Activated T-cell treated with anti-CD3 and anti-CD28 coated beads, Interleukin-2, amount 50 U/mL, for 24 hours (primary cell): ENCODE measurements at regions not wholly inside any gene's neighbourhood (a gene's known extent, or its start where the extent isn't known, plus 50 kb on each side); places are given as distances from the start of the nearest gene placed in this dataset.

Source experiments
- DNase-seq: peaks from one replicate; pipeline ENCODE4 v3.0.0-alpha.2; 2020
- H3K27ac Mint-ChIP-seq: 2 replicates; pipeline ENCODE4 v1.8.0; 2020; ENCODE audit warnings: mild to moderate bottlenecking, mixed read lengths
- H3K27me3 Mint-ChIP-seq: 2 replicates; pipeline ENCODE4 v1.8.0; 2020; ENCODE audit warnings: mixed read lengths
- H3K36me3 Mint-ChIP-seq: 2 replicates; pipeline ENCODE4 v1.8.0; 2020; ENCODE audit warnings: low read depth, mixed read lengths
- H3K4me1 Mint-ChIP-seq: 2 replicates; pipeline ENCODE4 v1.8.0; 2020; ENCODE audit warnings: low read depth, mixed read lengths
- H3K4me3 Mint-ChIP-seq: 2 replicates; pipeline ENCODE4 v1.8.0; 2020; ENCODE audit warnings: mild to moderate bottlenecking, moderate library complexity, mixed read lengths
- H3K9me3 Mint-ChIP-seq: 2 replicates; pipeline ENCODE4 v1.8.0; 2020; ENCODE audit warnings: mixed read lengths

GRCh38 chr12:74985293-74985985 lies 224.2 kb downstream of the KCNC2 start:
- Mint-ChIP-seq H3K27ac (no peak overlapping the region), H3K9me3 (no peaks in the 10 kb centered on the region), H3K4me3 (no peak overlapping the region), H3K4me1 (no peaks in the 10 kb centered on the region), H3K36me3 (no peaks in the 10 kb centered on the region), H3K27me3 (no peaks in the 10 kb centered on the region)
- DNase-seq: no peak

DNA sequence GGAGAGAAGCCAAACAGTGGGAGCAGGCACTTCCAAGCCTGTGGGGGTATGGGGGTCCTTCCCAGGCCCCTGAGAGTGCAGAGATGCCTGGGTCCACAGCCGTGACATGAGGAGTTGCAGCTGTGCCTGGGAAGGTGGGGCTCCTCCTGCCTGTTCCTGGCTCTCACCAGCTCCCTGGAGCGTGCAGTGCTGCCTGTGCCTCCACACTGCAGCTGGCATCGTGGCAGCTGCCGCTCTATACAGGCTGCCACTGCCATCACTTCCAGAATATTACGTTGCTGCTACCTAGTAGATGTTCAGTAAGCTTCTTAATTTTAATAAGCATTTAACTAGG lies 223.7 kb downstream of the KCNC2 start:
- Mint-ChIP-seq H3K27ac (no peak overlapping the region), H3K36me3 (no peaks in the 10 kb centered on the region), H3K4me3 (no peak overlapping the region), H3K27me3 (no peaks in the 10 kb centered on the region), H3K9me3 (no peaks in the 10 kb centered on the region), H3K4me1 (no peaks in the 10 kb centered on the region)
- DNase-seq: no peak

DNA sequence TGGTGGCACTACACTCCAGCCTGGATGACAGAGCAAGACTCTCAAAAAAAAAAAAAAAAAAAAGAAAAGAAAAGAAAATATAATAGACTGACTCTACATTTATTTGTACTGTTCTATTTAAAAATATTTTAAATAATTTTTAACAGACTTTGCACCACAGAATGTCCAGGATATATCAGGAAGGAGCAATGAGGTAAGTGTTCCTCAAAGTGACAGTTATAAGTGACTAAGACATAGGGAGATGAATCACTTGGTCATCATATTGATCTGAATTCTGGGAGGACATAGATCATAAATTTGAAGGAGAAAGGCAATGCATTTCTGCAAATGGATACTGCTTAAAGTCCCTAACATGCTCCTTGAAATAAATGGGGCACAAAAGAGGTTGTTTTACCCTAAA lies 221.5 kb downstream of the KCNC2 start:
- no peak for DNase-seq
- no peaks in the 10 kb centered on the region for H3K9me3 Mint-ChIP-seq
- H3K4me3 Mint-ChIP-seq: no peak overlapping the region
- H3K27me3 Mint-ChIP-seq: no peaks in the 10 kb centered on the region
- no peaks in the 10 kb centered on the region for H3K4me1 Mint-ChIP-seq
- H3K36me3 Mint-ChIP-seq: no peaks in the 10 kb centered on the region
- no peak overlapping the region for H3K27ac Mint-ChIP-seq
